ENCODE measurements at regions not wholly inside any gene's neighbourhood (a gene's known extent, or its start where the extent isn't known, plus 50 kb on each side); places are given as distances from the start of the nearest gene placed in this dataset.

GRCh38 chr5:26003966-26004365 lies 1034.4 kb downstream of the CDH9 start:
- TF ChIP-seq CTCF (IDR thresholded peaks at IDR 0.05; ENCODE audit: borderline replicate concordance, insufficient read depth, low read depth, low read length): no peak
- H3K4me3 ChIP-seq (ENCODE audit: low read depth, low read length): no peak overlapping the region

GRCh38 chr5:25995209-25995608 lies 1043.2 kb downstream of the CDH9 start:
- no peak for TF ChIP-seq CTCF (IDR thresholded peaks at IDR 0.05; ENCODE audit: borderline replicate concordance, insufficient read depth, low read depth, low read length)
- H3K4me3 ChIP-seq (ENCODE audit: low read depth, low read length): no peak overlapping the region

GRCh38 chr5:25993701-25994100 lies 1044.7 kb downstream of the CDH9 start:
- H3K4me3 ChIP-seq (ENCODE audit: low read depth, low read length): no peak overlapping the region
- TF ChIP-seq CTCF (IDR thresholded peaks at IDR 0.05; ENCODE audit: borderline replicate concordance, insufficient read depth, low read depth, low read length): no peak

- TF ChIP-seq CTCF (IDR thresholded peaks at IDR 0.05; ENCODE audit: borderline replicate concordance, insufficient read depth, low read depth, low read length): no peak
- H3K4me3 ChIP-seq (ENCODE audit: low read depth, low read length): no peak overlapping the region
These were observed 1046.7 kb downstream of the CDH9 start for GRCh38 chr5:25991639-25992038.

GRCh38 chr5:25990771-25991170 lies 1047.6 kb downstream of the CDH9 start:
- TF ChIP-seq CTCF (IDR thresholded peaks at IDR 0.05; ENCODE audit: borderline replicate concordance, insufficient read depth, low read depth, low read length): no peak

GRCh38 chr5:25979086-25979485 lies 1059.3 kb downstream of the CDH9 start:
- no peak for TF ChIP-seq CTCF (IDR thresholded peaks at IDR 0.05; ENCODE audit: borderline replicate concordance, insufficient read depth, low read depth, low read length)
- H3K4me3 ChIP-seq (ENCODE audit: low read depth, low read length): no peak overlapping the region

More at GRCh38 chr5:25990771-25991170, 1047.6 kb downstream of the CDH9 start:
- H3K4me3 ChIP-seq (ENCODE audit: low read depth, low read length): no peak overlapping the region

- no peak for TF ChIP-seq CTCF (IDR thresholded peaks at IDR 0.05; ENCODE audit: borderline replicate concordance, insufficient read depth, low read depth, low read length)
- H3K4me3 ChIP-seq (ENCODE audit: low read depth, low read length): no peak overlapping the region
These were observed 1062.5 kb downstream of the CDH9 start for GRCh38 chr5:25975885-25976284.
